SK-N-SH treated with all-trans-retinoic acid at 6 μM for 48 hours (cell line): ENCODE measurements at regions not wholly inside any gene's neighbourhood (a gene's known extent, or its start where the extent isn't known, plus 50 kb on each side); places are given as distances from the start of the nearest gene placed in this dataset.

Experiments
- ATAC-seq: fragments of 200-7000 bp; cut with Tn5 transposase; 3 replicates; pipeline ENCODE4 v1.9.1; 2020; ENCODE audit warnings: mild to moderate bottlenecking, moderate library complexity
- ARNTL ChIP-seq: fragments of 450-650 bp; formaldehyde crosslinking; IDR thresholded peaks from 2 replicates; pipeline ENCODE4 v1.5.0; 2020; ENCODE audit warnings: low read depth, mild to moderate bottlenecking, moderate library complexity, borderline replicate concordance
- BACH2 ChIP-seq: fragments of 250-450 bp; sonication (Bioruptor Pico); IDR thresholded peaks from 2 replicates; pipeline ENCODE4 v1.9.0; 2021; ENCODE audit warnings: mild to moderate bottlenecking, borderline replicate concordance
- CSDC2 ChIP-seq: fragments of 250-450 bp; sonication (Bioruptor Pico); IDR thresholded peaks from 2 replicates; pipeline ENCODE4 v1.5.0; 2020; ENCODE audit warnings: mild to moderate bottlenecking, moderate library complexity
- CSRNP3 ChIP-seq: fragments of 250-450 bp; sonication (Bioruptor Pico); IDR thresholded peaks from 2 replicates; pipeline ENCODE4 v1.5.1; 2021; ENCODE audit warnings: mild to moderate bottlenecking, moderate library complexity
- ESRRG ChIP-seq: fragments of 250-450 bp; sonication (Bioruptor Pico); IDR thresholded peaks from 2 replicates; pipeline ENCODE4 v1.6.1; 2021; ENCODE audit warnings: mild to moderate bottlenecking
- GLIS3 ChIP-seq: fragments of 250-450 bp; sonication (Bioruptor Pico); IDR thresholded peaks from 2 replicates; pipeline ENCODE4 v1.5.0; 2020; ENCODE audit warnings: mild to moderate bottlenecking, moderate library complexity
- ISL1 ChIP-seq: fragments of 250-450 bp; sonication (Bioruptor Pico); IDR thresholded peaks from 2 replicates; pipeline ENCODE4 v2.1.2; 2022; ENCODE audit warnings: mild to moderate bottlenecking, moderate library complexity
- OSR1 ChIP-seq: fragments of 250-450 bp; sonication (Bioruptor Pico); IDR thresholded peaks from 2 replicates; pipeline ENCODE4 v1.8.0; 2022; ENCODE audit warnings: moderate library complexity, mild to moderate bottlenecking, inconsistent platforms
- PATZ1 ChIP-seq: fragments of 250-450 bp; sonication (Bioruptor Pico); IDR thresholded peaks from 2 replicates; pipeline ENCODE4 v1.8.0; 2020; ENCODE audit warnings: mild to moderate bottlenecking, moderate library complexity, borderline replicate concordance
- PPARA ChIP-seq: fragments of 250-450 bp; sonication (Bioruptor Pico); IDR thresholded peaks from 2 replicates; pipeline ENCODE4 v1.5.0; 2020; ENCODE audit warnings: mild to moderate bottlenecking, borderline replicate concordance
- RARB ChIP-seq: fragments of 250-450 bp; sonication (Bioruptor Pico); IDR thresholded peaks from 2 replicates; pipeline ENCODE4 v1.8.0; 2021; ENCODE audit warnings: mild to moderate bottlenecking, moderate library complexity
- SNAI2 ChIP-seq: fragments of 250-450 bp; sonication (Bioruptor Pico); IDR thresholded peaks from 2 replicates; pipeline ENCODE4 v1.5.0; 2020; ENCODE audit warnings: mild to moderate bottlenecking, moderate library complexity
- TCF4 ChIP-seq: fragments of 250-450 bp; sonication (Bioruptor Pico); IDR thresholded peaks from 2 replicates; pipeline ENCODE4 v1.8.0; 2021; ENCODE audit warnings: mild to moderate bottlenecking, moderate library complexity, borderline replicate concordance
- TOX ChIP-seq: fragments of 250-450 bp; sonication (Bioruptor Pico); IDR thresholded peaks from 2 replicates; pipeline ENCODE4 v1.8.0; 2021; ENCODE audit warnings: mild to moderate bottlenecking, moderate library complexity, borderline replicate concordance
- ZC3H10 ChIP-seq: fragments of 250-450 bp; sonication (Bioruptor Pico); IDR thresholded peaks from 2 replicates; pipeline ENCODE4 v1.5.1; 2021; ENCODE audit warnings: mild to moderate bottlenecking, moderate library complexity
- ZFP3 ChIP-seq: fragments of 250-450 bp; sonication (Bioruptor Pico); IDR thresholded peaks from 2 replicates; pipeline ENCODE4 v1.5.0; 2020; ENCODE audit warnings: mild to moderate bottlenecking, moderate library complexity
- ZFP30 ChIP-seq: fragments of 450-650 bp; formaldehyde crosslinking; IDR thresholded peaks from 2 replicates; pipeline ENCODE4 v1.5.0; 2022; ENCODE audit warnings: mild to moderate bottlenecking, moderate library complexity
- ZNF565 ChIP-seq: fragments of 450-650 bp; formaldehyde crosslinking; conservative IDR thresholded peaks from 2 replicates; pipeline ENCODE4 v1.5.0; 2020; ENCODE audit warnings: low read depth, mild to moderate bottlenecking, moderate library complexity
- ZNF70 ChIP-seq: fragments of 450-650 bp; formaldehyde crosslinking; IDR thresholded peaks from 2 replicates; pipeline ENCODE4 v1.5.0; 2020; ENCODE audit warnings: mild to moderate bottlenecking, moderate library complexity
- ZNF8 ChIP-seq: fragments of 450-650 bp; formaldehyde crosslinking; IDR thresholded peaks from 2 replicates; pipeline ENCODE4 v1.5.0; 2020; ENCODE audit warnings: mild to moderate bottlenecking, moderate library complexity
- TF ChIP-seq, protein P1 (sequence below): fragments of 250-450 bp; sonication (Bioruptor Pico); IDR thresholded peaks from 2 replicates; pipeline ENCODE4 v1.5.0; 2020; ENCODE audit warnings: mild to moderate bottlenecking, moderate library complexity
- TF ChIP-seq, protein P2 (sequence below): fragments of 250-450 bp; sonication (Bioruptor Pico); IDR thresholded peaks from 2 replicates; pipeline ENCODE4 v1.5.1; 2020; ENCODE audit warnings: low read depth, mild to moderate bottlenecking, moderate library complexity

GRCh38 chr9:89739511-89739910 is 134.7 kb downstream of the GADD45G start (continued):
- no peak for TF ChIP-seq PATZ1 (CRISPR knock-in tag)
- TF ChIP-seq ZFP30 (CRISPR knock-in tag) = no peak
- TF ChIP-seq TOX (CRISPR knock-in tag) = no peak
- no peak for TF ChIP-seq BACH2 (CRISPR knock-in tag)
- TF ChIP-seq ZFP3 (CRISPR knock-in tag) = no peak
- no peak for TF ChIP-seq ESRRG (CRISPR knock-in tag)
- TF ChIP-seq TCF4 (CRISPR knock-in tag) = no peak
- no peak for TF ChIP-seq CSDC2 (CRISPR knock-in tag)
- TF ChIP-seq, all 23 proteins: peak for 0

DNA sequence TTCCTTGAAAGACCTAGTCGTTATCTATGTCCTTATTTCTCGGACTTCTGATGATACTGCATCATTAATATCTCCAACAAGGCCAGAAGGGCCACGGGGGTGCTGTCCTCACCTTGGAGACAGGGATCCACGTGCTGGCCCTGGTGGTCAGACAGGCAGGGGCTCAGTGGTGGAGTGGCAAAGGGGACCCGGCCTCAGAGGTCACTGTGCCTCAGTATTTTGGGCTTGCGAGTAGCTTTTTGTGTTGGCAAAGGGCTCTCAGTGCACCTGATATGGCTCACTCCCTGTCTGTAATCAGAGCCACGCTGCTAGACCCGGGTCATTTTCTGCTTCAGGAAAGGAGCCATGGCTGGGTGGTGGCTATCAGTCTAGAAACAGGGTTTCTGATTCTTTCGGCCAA is 135.1 kb downstream of the GADD45G start:
- TF ChIP-seq GLIS3 (CRISPR knock-in tag) (no peak), CSRNP3 (CRISPR knock-in tag) (no peak), ZC3H10 (CRISPR knock-in tag) (no peak), SNAI2 (CRISPR knock-in tag) (no peak), OSR1 (CRISPR knock-in tag) (no peak), ZFP30 (CRISPR knock-in tag) (no peak), ESRRG (CRISPR knock-in tag) (no peak), ZFP3 (CRISPR knock-in tag) (no peak), ZNF70 (CRISPR knock-in tag) (no peak), TCF4 (CRISPR knock-in tag) (no peak)
- TF ChIP-seq, protein P1, sequence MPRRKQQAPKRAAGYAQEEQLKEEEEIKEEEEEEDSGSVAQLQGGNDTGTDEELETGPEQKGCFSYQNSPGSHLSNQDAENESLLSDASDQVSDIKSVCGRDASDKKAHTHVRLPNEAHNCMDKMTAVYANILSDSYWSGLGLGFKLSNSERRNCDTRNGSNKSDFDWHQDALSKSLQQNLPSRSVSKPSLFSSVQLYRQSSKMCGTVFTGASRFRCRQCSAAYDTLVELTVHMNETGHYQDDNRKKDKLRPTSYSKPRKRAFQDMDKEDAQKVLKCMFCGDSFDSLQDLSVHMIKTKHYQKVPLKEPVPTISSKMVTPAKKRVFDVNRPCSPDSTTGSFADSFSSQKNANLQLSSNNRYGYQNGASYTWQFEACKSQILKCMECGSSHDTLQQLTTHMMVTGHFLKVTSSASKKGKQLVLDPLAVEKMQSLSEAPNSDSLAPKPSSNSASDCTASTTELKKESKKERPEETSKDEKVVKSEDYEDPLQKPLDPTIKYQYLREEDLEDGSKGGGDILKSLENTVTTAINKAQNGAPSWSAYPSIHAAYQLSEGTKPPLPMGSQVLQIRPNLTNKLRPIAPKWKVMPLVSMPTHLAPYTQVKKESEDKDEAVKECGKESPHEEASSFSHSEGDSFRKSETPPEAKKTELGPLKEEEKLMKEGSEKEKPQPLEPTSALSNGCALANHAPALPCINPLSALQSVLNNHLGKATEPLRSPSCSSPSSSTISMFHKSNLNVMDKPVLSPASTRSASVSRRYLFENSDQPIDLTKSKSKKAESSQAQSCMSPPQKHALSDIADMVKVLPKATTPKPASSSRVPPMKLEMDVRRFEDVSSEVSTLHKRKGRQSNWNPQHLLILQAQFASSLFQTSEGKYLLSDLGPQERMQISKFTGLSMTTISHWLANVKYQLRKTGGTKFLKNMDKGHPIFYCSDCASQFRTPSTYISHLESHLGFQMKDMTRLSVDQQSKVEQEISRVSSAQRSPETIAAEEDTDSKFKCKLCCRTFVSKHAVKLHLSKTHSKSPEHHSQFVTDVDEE = no peak
- no peak for ATAC-seq

DNA sequence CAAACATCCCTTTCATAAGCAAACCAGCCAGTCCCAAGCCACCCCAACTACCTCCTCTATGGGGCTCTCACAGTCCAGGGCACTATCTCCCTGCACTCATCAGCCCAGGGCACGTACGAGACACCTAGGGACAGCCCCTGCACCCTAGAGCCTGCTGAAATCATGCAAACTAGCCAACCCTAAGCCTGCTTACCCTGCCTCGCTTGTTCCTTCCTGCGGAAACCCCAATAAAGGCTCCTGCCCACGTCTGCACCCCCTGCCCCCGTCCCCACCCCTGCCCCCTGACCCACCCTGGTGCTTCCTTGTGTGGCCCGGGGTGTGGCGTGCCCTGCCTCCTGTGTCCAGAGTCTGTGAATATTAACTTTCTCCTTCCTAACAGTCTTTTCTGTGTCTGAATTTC is 135.9 kb downstream of the GADD45G start:
- TF ChIP-seq ESRRG (CRISPR knock-in tag) (no peak), ZNF565 (CRISPR knock-in tag) (no peak), OSR1 (CRISPR knock-in tag) (no peak), ARNTL (CRISPR knock-in tag) (no peak), PPARA (no peak), TCF4 (CRISPR knock-in tag) (no peak), ISL1 (no peak), RARB (CRISPR knock-in tag) (no peak), ZFP3 (CRISPR knock-in tag) (no peak), SNAI2 (CRISPR knock-in tag) (no peak), ZNF8 (no peak), PATZ1 (CRISPR knock-in tag) (no peak), CSRNP3 (CRISPR knock-in tag) (no peak), GLIS3 (CRISPR knock-in tag) (no peak), ZNF70 (CRISPR knock-in tag) (no peak)
- TF ChIP-seq, protein P2, sequence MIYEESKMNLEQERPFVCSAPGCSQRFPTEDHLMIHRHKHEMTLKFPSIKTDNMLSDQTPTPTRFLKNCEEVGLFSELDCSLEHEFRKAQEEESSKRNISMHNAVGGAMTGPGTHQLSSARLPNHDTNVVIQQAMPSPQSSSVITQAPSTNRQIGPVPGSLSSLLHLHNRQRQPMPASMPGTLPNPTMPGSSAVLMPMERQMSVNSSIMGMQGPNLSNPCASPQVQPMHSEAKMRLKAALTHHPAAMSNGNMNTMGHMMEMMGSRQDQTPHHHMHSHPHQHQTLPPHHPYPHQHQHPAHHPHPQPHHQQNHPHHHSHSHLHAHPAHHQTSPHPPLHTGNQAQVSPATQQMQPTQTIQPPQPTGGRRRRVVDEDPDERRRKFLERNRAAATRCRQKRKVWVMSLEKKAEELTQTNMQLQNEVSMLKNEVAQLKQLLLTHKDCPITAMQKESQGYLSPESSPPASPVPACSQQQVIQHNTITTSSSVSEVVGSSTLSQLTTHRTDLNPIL = no peak
- TF ChIP-seq, protein P1 = no peak
- no peak for ATAC-seq
